ENCODE measurements at regions not wholly inside any gene's neighbourhood (a gene's known extent, or its start where the extent isn't known, plus 50 kb on each side); places are given as distances from the start of the nearest gene placed in this dataset.

- no peak overlapping the region for H3K27ac ChIP-seq (ENCODE audit: low read depth in 2 of 2, low read length in 1 of 2)
- H3K4me1 ChIP-seq (ENCODE audit: control insufficient read depth in 2 of 2, insufficient read depth in 2 of 2, low read length in 1 of 2): no peaks in the 10 kb centered on the region
- no peaks in the 10 kb centered on the region for H3K9me3 ChIP-seq (ENCODE audit: control insufficient read depth in 2 of 2, insufficient read depth in 1 of 2, low read depth in 1 of 2, low read length in 1 of 2)
- 86 to 88% methylated on average over 1 of the region's 1 CpG for WGBS, 2 donors
- no peaks in the 10 kb centered on the region for H3K27me3 ChIP-seq (ENCODE audit: control insufficient read depth in 1 of 2, insufficient read depth in 2 of 2, low read length in 2 of 2)
- no peak overlapping the region for H3K4me3 ChIP-seq (ENCODE audit: low read depth in 1 of 2, low read length in 2 of 2)
- H3K36me3 ChIP-seq (ENCODE audit: control insufficient read depth in 2 of 2, insufficient read depth in 2 of 2, low read length in 1 of 2): no peaks in the 10 kb centered on the region
These were observed 226.4 kb downstream of the SI start for GRCh38 chr3:164851905-164852304.

- Histone ChIP-seq H3K9me3 (ENCODE audit: control insufficient read depth in 2 of 2, insufficient read depth in 1 of 2, low read depth in 1 of 2, low read length in 1 of 2) (no peaks in the 10 kb centered on the region), H3K27me3 (ENCODE audit: control insufficient read depth in 1 of 2, insufficient read depth in 2 of 2, low read length in 2 of 2) (no peaks in the 10 kb centered on the region), H3K4me1 (ENCODE audit: control insufficient read depth in 2 of 2, insufficient read depth in 2 of 2, low read length in 1 of 2) (no peaks in the 10 kb centered on the region), H3K27ac (ENCODE audit: low read depth in 2 of 2, low read length in 1 of 2) (no peak overlapping the region), H3K36me3 (ENCODE audit: control insufficient read depth in 2 of 2, insufficient read depth in 2 of 2, low read length in 1 of 2) (no peaks in the 10 kb centered on the region), H3K4me3 (ENCODE audit: low read depth in 1 of 2, low read length in 2 of 2) (no peak overlapping the region)
- 83 to 89% methylated on average over 3 of the region's 3 CpGs for WGBS, 2 donors
These were observed 227.1 kb downstream of the SI start for GRCh38 chr3:164851204-164851603.

- H3K4me1 ChIP-seq (ENCODE audit: control insufficient read depth in 2 of 2, insufficient read depth in 2 of 2, low read length in 1 of 2): no peaks in the 10 kb centered on the region
- 79 to 88% methylated on average over 4 of the region's 4 CpGs for WGBS, 2 donors
- no peaks in the 10 kb centered on the region for H3K9me3 ChIP-seq (ENCODE audit: control insufficient read depth in 2 of 2, insufficient read depth in 1 of 2, low read depth in 1 of 2, low read length in 1 of 2)
- H3K27ac ChIP-seq (ENCODE audit: low read depth in 2 of 2, low read length in 1 of 2): no peak overlapping the region
- no peaks in the 10 kb centered on the region for H3K27me3 ChIP-seq (ENCODE audit: control insufficient read depth in 1 of 2, insufficient read depth in 2 of 2, low read length in 2 of 2)
- H3K36me3 ChIP-seq (ENCODE audit: control insufficient read depth in 2 of 2, insufficient read depth in 2 of 2, low read length in 1 of 2): no peaks in the 10 kb centered on the region
- H3K4me3 ChIP-seq (ENCODE audit: low read depth in 1 of 2, low read length in 2 of 2): no peak overlapping the region
These were observed 229.4 kb downstream of the SI start for GRCh38 chr3:164848923-164849322.

- H3K27me3 ChIP-seq (ENCODE audit: control insufficient read depth in 1 of 2, insufficient read depth in 2 of 2, low read length in 2 of 2): no peaks in the 10 kb centered on the region
- H3K36me3 ChIP-seq (ENCODE audit: control insufficient read depth in 2 of 2, insufficient read depth in 2 of 2, low read length in 1 of 2): no peaks in the 10 kb centered on the region
- H3K27ac ChIP-seq (ENCODE audit: low read depth in 2 of 2, low read length in 1 of 2): no peak overlapping the region
- no peaks in the 10 kb centered on the region for H3K9me3 ChIP-seq (ENCODE audit: control insufficient read depth in 2 of 2, insufficient read depth in 1 of 2, low read depth in 1 of 2, low read length in 1 of 2)
- H3K4me1 ChIP-seq (ENCODE audit: control insufficient read depth in 2 of 2, insufficient read depth in 2 of 2, low read length in 1 of 2): no peaks in the 10 kb centered on the region
- 83 to 85% methylated on average over 2 of the region's 2 CpGs for WGBS, 2 donors
- no peak overlapping the region for H3K4me3 ChIP-seq (ENCODE audit: low read depth in 1 of 2, low read length in 2 of 2)
These were observed 232.6 kb downstream of the SI start for GRCh38 chr3:164845739-164846138.

- Histone ChIP-seq H3K27me3 (ENCODE audit: control insufficient read depth in 1 of 2, insufficient read depth in 2 of 2, low read length in 2 of 2) (no peaks in the 10 kb centered on the region), H3K27ac (ENCODE audit: low read depth in 2 of 2, low read length in 1 of 2) (no peak overlapping the region), H3K9me3 (ENCODE audit: control insufficient read depth in 2 of 2, insufficient read depth in 1 of 2, low read depth in 1 of 2, low read length in 1 of 2) (no peaks in the 10 kb centered on the region), H3K36me3 (ENCODE audit: control insufficient read depth in 2 of 2, insufficient read depth in 2 of 2, low read length in 1 of 2) (no peaks in the 10 kb centered on the region), H3K4me1 (ENCODE audit: control insufficient read depth in 2 of 2, insufficient read depth in 2 of 2, low read length in 1 of 2) (no peaks in the 10 kb centered on the region), H3K4me3 (ENCODE audit: low read depth in 1 of 2, low read length in 2 of 2) (no peak overlapping the region)
- 51 to 56% methylated on average over 5 of the region's 5 CpGs for WGBS, 2 donors
These were observed 246.1 kb downstream of the SI start for GRCh38 chr3:164832216-164832615.

- Histone ChIP-seq H3K27ac (ENCODE audit: low read depth in 2 of 2, low read length in 1 of 2) (no peak overlapping the region), H3K4me3 (ENCODE audit: low read depth in 1 of 2, low read length in 2 of 2) (no peak overlapping the region), H3K27me3 (ENCODE audit: control insufficient read depth in 1 of 2, insufficient read depth in 2 of 2, low read length in 2 of 2) (no peaks in the 10 kb centered on the region), H3K9me3 (ENCODE audit: control insufficient read depth in 2 of 2, insufficient read depth in 1 of 2, low read depth in 1 of 2, low read length in 1 of 2) (peaks cover 4 to 7% of the 10 kb centered on the region in 2 donors), H3K36me3 (ENCODE audit: control insufficient read depth in 2 of 2, insufficient read depth in 2 of 2, low read length in 1 of 2) (no peaks in the 10 kb centered on the region), H3K4me1 (ENCODE audit: control insufficient read depth in 2 of 2, insufficient read depth in 2 of 2, low read length in 1 of 2) (no peaks in the 10 kb centered on the region)
- 89 to 91% methylated on average over 12 of the region's 12 CpGs for WGBS, 2 donors
These were observed 260.0 kb downstream of the SI start for GRCh38 chr3:164818318-164818717.

- no peaks in the 10 kb centered on the region for H3K27me3 ChIP-seq (ENCODE audit: control insufficient read depth in 1 of 2, insufficient read depth in 2 of 2, low read length in 2 of 2)
- WGBS, 2 donors: 91% methylated on average over 15 of the region's 15 CpGs
These were observed 264.2 kb downstream of the SI start for GRCh38 chr3:164814106-164814505.

GRCh38 chr3:164812042-164812441, 266.3 kb downstream of the SI start:
- H3K27me3 ChIP-seq (ENCODE audit: control insufficient read depth in 1 of 2, insufficient read depth in 2 of 2, low read length in 2 of 2): no peaks in the 10 kb centered on the region

More at GRCh38 chr3:164814106-164814505, 264.2 kb downstream of the SI start:
- no peak overlapping the region for H3K4me3 ChIP-seq (ENCODE audit: low read depth in 1 of 2, low read length in 2 of 2)
- no peak overlapping the region for H3K27ac ChIP-seq (ENCODE audit: low read depth in 2 of 2, low read length in 1 of 2)
- H3K4me1 ChIP-seq (ENCODE audit: control insufficient read depth in 2 of 2, insufficient read depth in 2 of 2, low read length in 1 of 2): no peaks in the 10 kb centered on the region
- H3K9me3 ChIP-seq (ENCODE audit: control insufficient read depth in 2 of 2, insufficient read depth in 1 of 2, low read depth in 1 of 2, low read length in 1 of 2): peaks cover 4 to 7% of the 10 kb centered on the region in 2 donors
- no peaks in the 10 kb centered on the region for H3K36me3 ChIP-seq (ENCODE audit: control insufficient read depth in 2 of 2, insufficient read depth in 2 of 2, low read length in 1 of 2)

GRCh38 chr3:164806188-164806587, 272.1 kb downstream of the SI start:
- WGBS, 2 donors: 71 to 78% methylated on average over 2 of the region's 2 CpGs
- Histone ChIP-seq H3K27ac (ENCODE audit: low read depth in 2 of 2, low read length in 1 of 2) (no peak overlapping the region), H3K4me1 (ENCODE audit: control insufficient read depth in 2 of 2, insufficient read depth in 2 of 2, low read length in 1 of 2) (no peaks in the 10 kb centered on the region), H3K4me3 (ENCODE audit: low read depth in 1 of 2, low read length in 2 of 2) (no peak overlapping the region), H3K9me3 (ENCODE audit: control insufficient read depth in 2 of 2, insufficient read depth in 1 of 2, low read depth in 1 of 2, low read length in 1 of 2) (no peaks in the 10 kb centered on the region), H3K27me3 (ENCODE audit: control insufficient read depth in 1 of 2, insufficient read depth in 2 of 2, low read length in 2 of 2) (no peaks in the 10 kb centered on the region), H3K36me3 (ENCODE audit: control insufficient read depth in 2 of 2, insufficient read depth in 2 of 2, low read length in 1 of 2) (no peaks in the 10 kb centered on the region)

More at GRCh38 chr3:164812042-164812441, 266.3 kb downstream of the SI start:
- Histone ChIP-seq H3K9me3 (ENCODE audit: control insufficient read depth in 2 of 2, insufficient read depth in 1 of 2, low read depth in 1 of 2, low read length in 1 of 2) (peaks cover 3 to 4% of the 10 kb centered on the region in 2 donors), H3K4me1 (ENCODE audit: control insufficient read depth in 2 of 2, insufficient read depth in 2 of 2, low read length in 1 of 2) (no peaks in the 10 kb centered on the region), H3K4me3 (ENCODE audit: low read depth in 1 of 2, low read length in 2 of 2) (no peak overlapping the region), H3K27ac (ENCODE audit: low read depth in 2 of 2, low read length in 1 of 2) (no peak overlapping the region), H3K36me3 (ENCODE audit: control insufficient read depth in 2 of 2, insufficient read depth in 2 of 2, low read length in 1 of 2) (no peaks in the 10 kb centered on the region)
- 85 to 89% methylated on average over 6 of the region's 6 CpGs for WGBS, 2 donors

- 65 to 70% methylated on average over 1 of the region's 1 CpG for WGBS, 2 donors
- no peaks in the 10 kb centered on the region for H3K9me3 ChIP-seq (ENCODE audit: control insufficient read depth in 2 of 2, insufficient read depth in 1 of 2, low read depth in 1 of 2, low read length in 1 of 2)
- no peaks in the 10 kb centered on the region for H3K27me3 ChIP-seq (ENCODE audit: control insufficient read depth in 1 of 2, insufficient read depth in 2 of 2, low read length in 2 of 2)
- H3K27ac ChIP-seq (ENCODE audit: low read depth in 2 of 2, low read length in 1 of 2): no peak overlapping the region
- no peak overlapping the region for H3K4me3 ChIP-seq (ENCODE audit: low read depth in 1 of 2, low read length in 2 of 2)
- no peaks in the 10 kb centered on the region for H3K4me1 ChIP-seq (ENCODE audit: control insufficient read depth in 2 of 2, insufficient read depth in 2 of 2, low read length in 1 of 2)
- no peaks in the 10 kb centered on the region for H3K36me3 ChIP-seq (ENCODE audit: control insufficient read depth in 2 of 2, insufficient read depth in 2 of 2, low read length in 1 of 2)
These were observed 284.2 kb downstream of the SI start for GRCh38 chr3:164794099-164794498.
